ENCODE measurements at regions not wholly inside any gene's neighbourhood (a gene's known extent, or its start where the extent isn't known, plus 50 kb on each side); places are given as distances from the start of the nearest gene placed in this dataset.

DNA sequence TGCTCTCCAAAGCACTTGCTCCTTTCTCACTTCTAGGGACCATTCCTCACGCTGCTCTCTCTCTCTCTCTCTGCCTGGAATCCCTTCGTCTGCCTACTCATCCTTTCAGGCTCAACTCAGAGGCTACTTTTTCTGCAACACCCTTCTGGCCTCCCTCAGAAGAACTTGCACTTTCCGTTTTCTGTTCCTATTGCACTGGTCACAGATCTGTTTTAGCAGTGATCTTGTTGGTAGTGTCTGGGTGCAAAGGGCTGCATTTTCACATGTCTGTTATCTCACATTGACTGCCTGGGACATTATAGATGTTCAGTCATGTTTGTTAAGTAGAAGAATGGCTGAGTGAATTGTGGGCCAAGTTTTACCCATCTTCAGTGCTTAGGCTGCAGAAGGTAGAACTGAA lies 63.5 kb downstream of the RIN2 start:
- Histone ChIP-seq H3K9ac (ENCODE audit: low read depth, low read length, poor library complexity, severe bottlenecking) (no peak overlapping the region), H3K4me3 (ENCODE audit: low read length, poor library complexity, severe bottlenecking) (no peak overlapping the region), H3K9me3 (ENCODE audit: insufficient read depth, low read depth, low read length) (no peaks in the 10 kb centered on the region), H2AFZ (ENCODE audit: low read length) (no peak overlapping the region), H3F3A (ENCODE audit: low read depth) (no peaks in the 10 kb centered on the region), H3K27me3 (ENCODE audit: insufficient read depth, low read length, poor library complexity, severe bottlenecking) (no peaks in the 10 kb centered on the region), H3K36me3 (ENCODE audit: insufficient read depth, low read length) (no peaks in the 10 kb centered on the region), H3K9me2 (replicated peaks; ENCODE audit: low read depth, low read length) (no peaks in the 10 kb centered on the region), H4K20me1 (ENCODE audit: insufficient read depth, low read length, poor library complexity, severe bottlenecking) (no peaks in the 10 kb centered on the region), H3K4me1 (ENCODE audit: insufficient read depth, low read length, poor library complexity, severe bottlenecking) (no peaks in the 10 kb centered on the region), H3K79me2 (ENCODE audit: insufficient read depth, low read length) (no peaks in the 10 kb centered on the region), H3K4me2 (ENCODE audit: low read depth, low read length, poor library complexity, severe bottlenecking) (no peak overlapping the region)
- no peak for TF ChIP-seq CTCF (conservative IDR thresholded peaks at IDR 0.05; ENCODE audit: low read length)
- TF ChIP-seq EZH2phosphoT487 (IDR thresholded peaks at IDR 0.05; ENCODE audit: borderline replicate concordance): no peak

DNA sequence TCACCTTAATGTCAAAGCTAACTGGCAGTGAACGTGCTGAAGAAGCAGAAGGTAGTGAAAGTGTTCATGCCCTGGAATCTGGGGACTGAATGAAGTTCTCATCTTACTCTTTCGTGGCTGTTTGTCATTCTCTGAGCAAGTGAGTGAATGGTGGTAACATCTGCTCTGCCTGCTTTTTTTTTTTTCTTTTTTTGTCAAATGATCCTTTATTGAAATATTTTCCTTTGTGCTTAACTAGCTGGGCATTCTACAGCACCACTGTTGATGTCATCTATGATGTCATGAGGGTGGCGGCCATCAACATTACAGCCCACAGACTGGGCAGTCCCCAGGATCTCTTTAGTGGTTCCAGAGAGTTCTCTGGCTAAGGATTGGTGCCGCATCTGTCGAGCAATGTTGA lies 65.2 kb downstream of the RIN2 start:
- H3K9me3 ChIP-seq (ENCODE audit: insufficient read depth, low read depth, low read length): no peaks in the 10 kb centered on the region
- H3K4me3 ChIP-seq (ENCODE audit: low read length, poor library complexity, severe bottlenecking): no peak overlapping the region
- H3K79me2 ChIP-seq (ENCODE audit: insufficient read depth, low read length): no peaks in the 10 kb centered on the region
- no peaks in the 10 kb centered on the region for H4K20me1 ChIP-seq (ENCODE audit: insufficient read depth, low read length, poor library complexity, severe bottlenecking)
- no peak overlapping the region for H3K4me2 ChIP-seq (ENCODE audit: low read depth, low read length, poor library complexity, severe bottlenecking)
- no peak overlapping the region for H3K9ac ChIP-seq (ENCODE audit: low read depth, low read length, poor library complexity, severe bottlenecking)
- TF ChIP-seq CTCF (conservative IDR thresholded peaks at IDR 0.05; ENCODE audit: low read length): no peak
- no peak for TF ChIP-seq EZH2phosphoT487 (IDR thresholded peaks at IDR 0.05; ENCODE audit: borderline replicate concordance)
- H3K36me3 ChIP-seq (ENCODE audit: insufficient read depth, low read length): no peaks in the 10 kb centered on the region
- no peaks in the 10 kb centered on the region for H3K27me3 ChIP-seq (ENCODE audit: insufficient read depth, low read length, poor library complexity, severe bottlenecking)
- no peaks in the 10 kb centered on the region for H3F3A ChIP-seq (ENCODE audit: low read depth)
- H3K4me1 ChIP-seq (ENCODE audit: insufficient read depth, low read length, poor library complexity, severe bottlenecking): peaks cover 4% of the 10 kb centered on the region
- no peaks in the 10 kb centered on the region for H3K9me2 ChIP-seq (replicated peaks; ENCODE audit: low read depth, low read length)
- H2AFZ ChIP-seq (ENCODE audit: low read length): no peak overlapping the region

DNA sequence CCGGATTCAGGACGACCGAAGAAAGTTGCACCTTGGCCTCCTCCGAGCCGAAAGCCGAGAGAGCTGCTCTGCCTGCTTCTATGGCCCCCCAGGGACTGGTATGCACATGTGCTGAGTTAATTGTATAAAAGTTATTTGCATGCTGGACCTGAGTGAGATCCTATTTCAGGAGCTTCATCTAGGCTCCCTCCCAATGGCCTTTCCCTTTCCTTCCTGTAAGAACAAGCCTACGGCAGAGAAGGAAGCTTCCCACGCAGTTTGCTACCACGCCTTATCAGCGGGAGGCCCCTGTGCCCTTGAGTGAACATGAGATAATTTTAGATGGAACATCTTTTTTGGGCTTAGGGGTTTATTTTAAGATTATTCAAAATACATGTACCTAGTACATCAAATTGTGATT lies 65.9 kb downstream of the RIN2 start:
- Histone ChIP-seq H3K9me2 (replicated peaks; ENCODE audit: low read depth, low read length) (no peaks in the 10 kb centered on the region), H3K27me3 (ENCODE audit: insufficient read depth, low read length, poor library complexity, severe bottlenecking) (no peaks in the 10 kb centered on the region), H3K79me2 (ENCODE audit: insufficient read depth, low read length) (no peaks in the 10 kb centered on the region), H3K4me2 (ENCODE audit: low read depth, low read length, poor library complexity, severe bottlenecking) (no peak overlapping the region), H3K9ac (ENCODE audit: low read depth, low read length, poor library complexity, severe bottlenecking) (no peak overlapping the region), H3K4me3 (ENCODE audit: low read length, poor library complexity, severe bottlenecking) (no peak overlapping the region), H3K36me3 (ENCODE audit: insufficient read depth, low read length) (no peaks in the 10 kb centered on the region), H2AFZ (ENCODE audit: low read length) (no peak overlapping the region), H3K9me3 (ENCODE audit: insufficient read depth, low read depth, low read length) (no peaks in the 10 kb centered on the region), H3F3A (ENCODE audit: low read depth) (no peaks in the 10 kb centered on the region), H3K4me1 (ENCODE audit: insufficient read depth, low read length, poor library complexity, severe bottlenecking) (peaks cover 11% of the 10 kb centered on the region), H4K20me1 (ENCODE audit: insufficient read depth, low read length, poor library complexity, severe bottlenecking) (no peaks in the 10 kb centered on the region)
- TF ChIP-seq EZH2phosphoT487 (IDR thresholded peaks at IDR 0.05; ENCODE audit: borderline replicate concordance) (no peak), CTCF (conservative IDR thresholded peaks at IDR 0.05; ENCODE audit: low read length) (no peak)

All from Loucy (cell line).